NCI-H2029 (cell line): ENCODE measurements at regions not wholly inside any gene's neighbourhood (a gene's known extent, or its start where the extent isn't known, plus 50 kb on each side); places are given as distances from the start of the nearest gene placed in this dataset.
"Not testable (repeated sequence)": the region's sequence is repeated elsewhere in the genome, so short reads cannot be mapped to it uniquely, and the experiment has no call there.

Source experiments
- DNase-seq: peaks from one replicate; lab custom pipeline; 2025; lab: John Stamatoyannopoulos, UW

- DNase-seq: no peak
Observed at GRCh38 chr15:79539401-79539800, 107.3 kb downstream of the MINAR1 start.

- no peak for DNase-seq
Observed at GRCh38 chr15:79540551-79540950, 108.4 kb downstream of the MINAR1 start.

- DNase-seq: no peak
Observed at GRCh38 chr15:79541196-79541595, 109.1 kb downstream of the MINAR1 start.

GRCh38 chr15:79543097-79543496 is 111.0 kb downstream of the MINAR1 start:
- DNase-seq: no peak

GRCh38 chr15:79549196-79549595 is 117.1 kb downstream of the MINAR1 start:
- no peak for DNase-seq

DNA sequence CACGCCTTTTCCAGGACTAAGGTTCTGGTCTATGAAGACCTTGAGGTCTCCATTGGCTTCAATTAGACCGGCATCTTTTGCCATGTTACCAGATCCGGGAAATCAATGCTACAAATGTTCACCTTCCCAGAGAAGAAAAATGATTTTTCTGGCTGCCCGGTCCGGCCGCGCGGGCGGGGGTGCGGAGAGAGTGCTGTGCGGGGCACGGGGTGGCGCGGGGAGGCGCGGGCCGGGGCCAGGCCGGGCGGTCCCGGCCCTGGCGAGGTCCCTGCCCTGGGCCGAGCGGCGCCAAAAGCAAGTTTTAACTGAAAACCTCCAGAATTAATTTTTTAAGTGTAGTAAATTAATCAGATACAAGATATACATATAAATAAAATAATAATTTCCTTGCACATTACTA is 128.2 kb downstream of the MINAR1 start:
- no peak for DNase-seq

DNA sequence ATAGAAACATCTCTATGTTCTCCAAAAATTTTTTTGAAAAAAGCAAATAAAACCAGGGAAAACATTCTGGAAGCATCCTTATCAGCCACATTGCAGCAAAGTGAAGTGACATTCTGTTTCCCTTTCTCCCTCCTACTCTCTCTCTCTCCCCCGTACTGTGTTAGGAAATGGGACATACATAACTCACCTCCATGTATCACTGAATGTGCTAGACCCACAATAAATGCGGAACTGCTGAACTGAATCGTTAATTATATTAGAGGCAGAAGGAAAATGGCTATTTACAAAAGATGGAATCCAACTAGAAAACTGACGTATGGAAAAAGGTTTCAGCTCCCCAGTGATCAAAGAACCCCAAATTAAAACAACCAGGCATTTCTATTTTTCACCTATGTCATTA is 129.8 kb downstream of the MINAR1 start:
- no peak for DNase-seq

- DNase-seq: no peak
Observed at GRCh38 chr15:79562403-79562815, 130.3 kb downstream of the MINAR1 start.

GRCh38 chr15:79562899-79563298 is 130.8 kb downstream of the MINAR1 start:
- no peak for DNase-seq

DNA sequence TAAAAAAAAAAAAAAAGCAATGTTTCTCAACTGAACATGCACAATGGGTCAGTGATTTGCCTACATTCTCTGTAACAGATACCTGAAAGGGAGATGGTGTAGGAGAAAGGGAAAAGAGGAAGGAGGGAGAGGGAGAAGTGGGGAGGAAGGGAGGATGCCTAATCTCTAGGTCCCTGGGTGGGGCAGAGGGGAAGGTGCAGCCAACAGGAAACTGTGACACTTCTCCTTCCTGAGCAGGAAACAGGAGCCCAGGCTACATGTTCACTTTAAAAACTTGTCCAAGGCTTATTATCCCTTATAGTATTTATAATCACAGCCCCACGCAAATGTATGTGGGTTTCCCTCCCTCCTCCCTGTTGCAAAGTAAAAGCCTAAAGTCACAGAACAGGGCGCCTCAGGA is 137.9 kb downstream of the MINAR1 start:
- DNase-seq: no peak

- DNase-seq: no peak
Observed at GRCh38 chr15:79572691-79573404, 140.7 kb downstream of the MINAR1 start.

GRCh38 chr15:79574431-79575273 is 142.5 kb downstream of the MINAR1 start:
- DNase-seq: not testable (repeated sequence)

GRCh38 chr15:79582650-79583049 is 150.5 kb downstream of the MINAR1 start:
- DNase-seq: no peak

DNA sequence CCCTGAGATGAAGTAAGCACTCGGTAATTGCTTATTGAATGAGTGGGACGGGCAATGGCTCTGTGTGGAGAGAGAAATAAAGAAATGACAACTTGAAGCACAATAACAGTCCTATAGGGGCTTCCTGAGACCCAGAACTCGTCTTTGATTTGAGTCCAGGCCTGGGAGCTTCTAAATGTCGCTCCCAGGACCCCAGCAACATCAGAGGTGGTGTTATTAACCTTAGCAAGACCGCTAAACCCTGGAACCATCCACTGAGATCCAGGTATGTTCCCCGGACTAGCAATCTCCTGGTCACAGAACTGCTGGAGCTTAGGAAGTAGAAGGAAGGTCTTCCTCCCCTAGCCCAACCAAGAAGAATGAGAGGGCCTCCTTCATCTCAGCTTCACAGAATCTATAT is 160.0 kb downstream of the MINAR1 start:
- no peak for DNase-seq

DNA sequence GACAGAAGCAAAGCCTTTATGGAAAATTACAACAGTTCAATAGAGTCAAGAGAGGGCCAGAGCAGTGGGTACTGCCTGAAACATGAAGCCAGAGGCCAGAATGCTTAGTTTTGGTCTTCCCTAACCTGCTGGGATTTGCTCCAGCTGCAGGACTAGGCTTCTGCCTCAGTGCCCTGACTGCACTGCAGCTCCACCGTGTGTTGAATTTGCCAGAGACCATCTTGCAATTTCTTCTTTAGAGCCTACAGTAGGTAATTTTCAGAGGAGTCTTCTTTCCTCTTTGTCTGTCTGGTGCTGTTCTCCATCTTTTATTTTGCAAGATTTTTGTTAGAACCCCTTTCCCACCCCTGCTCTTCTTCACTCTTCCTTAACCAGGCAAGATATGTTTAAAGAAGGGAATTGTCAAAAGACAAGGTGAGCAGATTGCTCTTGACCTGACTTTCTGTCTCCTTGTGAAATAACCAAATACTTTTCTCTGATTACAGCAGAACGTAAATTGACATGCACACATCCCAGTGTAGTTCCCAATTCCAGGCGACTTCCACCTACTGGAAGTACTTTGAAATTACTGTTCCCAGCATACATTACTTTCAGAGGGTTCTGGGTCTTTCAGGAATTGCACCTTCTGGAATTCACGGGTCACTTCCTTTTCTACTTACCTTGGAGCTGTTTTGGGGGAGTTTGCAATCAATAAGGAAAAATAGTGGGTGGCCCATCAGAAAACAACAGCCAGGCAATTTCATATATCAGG is 161.2 kb downstream of the MINAR1 start:
- no peak for DNase-seq

DNA sequence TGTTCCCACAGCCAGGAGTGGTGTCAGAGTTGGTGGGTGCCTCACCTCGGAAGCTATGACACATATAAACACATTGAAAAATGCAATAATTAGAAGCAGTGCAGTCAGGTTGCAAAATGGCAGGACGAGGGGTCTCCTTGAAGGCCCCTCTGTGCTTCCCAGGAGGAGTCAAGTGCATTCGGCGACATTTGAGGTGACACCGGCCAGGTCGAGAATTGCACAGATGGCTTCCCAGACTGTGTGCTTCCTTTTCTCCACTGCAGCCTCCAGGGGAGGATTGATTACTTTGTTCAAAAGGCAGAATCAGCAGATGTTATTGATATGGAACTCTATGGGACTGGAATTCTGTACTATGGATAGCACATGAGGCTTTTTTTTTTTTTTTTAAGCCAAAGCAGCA is 163.2 kb downstream of the MINAR1 start:
- DNase-seq: no peak

DNA sequence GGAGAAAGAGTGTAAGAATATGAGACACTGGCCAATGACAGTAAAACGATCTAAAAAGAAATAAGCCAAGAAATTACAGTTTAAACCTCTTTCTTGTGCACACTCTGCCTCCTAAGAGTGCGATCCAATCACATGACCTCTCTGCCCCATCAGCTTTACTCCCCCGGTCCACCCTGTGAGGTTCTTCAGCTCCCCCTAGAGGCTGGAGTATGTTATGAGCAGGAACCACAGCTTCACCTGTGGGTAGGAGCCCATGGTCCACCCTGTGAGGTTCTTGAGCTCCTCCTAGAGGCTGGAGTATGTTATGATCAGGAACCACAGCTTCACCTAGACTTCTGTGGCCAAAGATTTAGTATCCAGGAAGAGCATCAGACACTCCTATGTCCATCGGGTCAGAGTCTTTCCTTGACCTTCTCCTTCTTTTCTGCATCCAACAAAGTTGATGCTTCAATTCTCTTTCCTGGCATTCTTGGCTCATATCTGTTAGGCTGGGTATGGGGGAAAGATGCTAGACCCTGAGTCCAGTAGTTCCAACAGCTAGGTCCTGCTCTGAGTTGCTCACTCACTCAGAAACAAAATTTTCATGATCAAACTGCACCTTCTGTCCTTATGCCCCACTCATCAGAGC is 164.0 kb downstream of the MINAR1 start:
- DNase-seq: peak; percentile 75

- no peak for DNase-seq
Observed at GRCh38 chr15:79598639-79599038, 166.5 kb downstream of the MINAR1 start.

DNA sequence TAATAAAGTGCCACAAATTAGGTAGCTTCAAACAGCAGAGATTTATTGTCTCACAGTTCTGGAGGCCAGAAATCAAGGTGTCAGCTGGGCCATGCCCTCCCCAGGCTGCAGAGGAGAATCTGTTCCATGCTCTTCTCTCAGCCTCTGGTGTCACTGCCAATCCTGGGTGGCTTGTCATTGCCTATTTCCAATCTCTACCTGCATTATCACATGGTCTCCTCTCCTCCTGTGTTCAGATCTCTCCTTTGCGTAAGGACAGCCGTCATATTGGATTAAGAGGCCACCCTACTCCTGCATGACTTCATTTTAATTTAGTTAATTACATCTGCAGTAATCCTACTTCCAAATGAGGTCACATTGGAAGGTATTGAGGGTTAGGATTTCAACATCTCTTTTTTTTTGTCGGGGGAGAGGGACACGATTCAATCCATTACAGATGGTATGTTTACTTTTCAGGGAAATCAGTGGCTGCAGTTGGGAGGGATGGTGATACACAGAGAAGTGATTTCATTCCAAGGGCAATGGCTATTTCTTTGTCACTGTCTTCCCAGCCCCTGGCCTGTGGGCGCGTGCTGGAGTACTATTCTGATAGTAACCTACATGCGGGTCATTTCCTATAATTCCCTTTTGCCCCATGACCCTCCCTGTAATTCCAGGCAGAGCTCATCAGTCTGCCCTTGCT is 169.4 kb downstream of the MINAR1 start:
- no peak for DNase-seq

DNA sequence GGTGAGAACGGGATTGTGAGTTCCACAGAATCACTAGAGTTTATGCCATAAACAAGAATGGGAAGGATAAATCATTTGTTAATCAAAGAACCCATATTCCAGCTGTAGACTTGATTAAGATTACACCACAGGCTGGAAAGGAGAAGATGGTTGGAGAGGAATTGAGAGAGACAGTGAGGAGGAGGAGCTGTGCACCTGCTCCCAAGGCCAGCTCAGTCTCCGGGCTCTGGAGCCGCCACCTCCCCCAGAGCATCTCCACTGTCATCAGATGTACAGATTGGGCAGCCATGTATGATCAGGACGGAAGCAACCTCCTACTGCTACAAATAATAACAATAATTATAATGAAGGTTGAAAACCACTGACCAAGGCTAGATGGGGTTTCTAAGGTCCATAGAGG is 170.0 kb downstream of the MINAR1 start:
- no peak for DNase-seq

- no peak for DNase-seq
Observed at GRCh38 chr15:79602731-79603130, 170.6 kb downstream of the MINAR1 start.
